Epithelial cell of esophagus (primary cell): ENCODE measurements at regions not wholly inside any gene's neighbourhood (a gene's known extent, or its start where the extent isn't known, plus 50 kb on each side); places are given as distances from the start of the nearest gene placed in this dataset.
"Not testable (repeated sequence)": the region's sequence is repeated elsewhere in the genome, so short reads cannot be mapped to it uniquely, and the experiment has no call there.

ENCODE experiments used
- DNase-seq: peaks from one replicate; pipeline ENCODE4 v3.0.0; 2010; ENCODE audit warnings: low read depth
- H3K4me3 ChIP-seq: 2 replicates; pipeline ENCODE4 v1.5.1; 2011; ENCODE audit warnings: mild to moderate bottlenecking, low read length, control low read depth
- CTCF ChIP-seq: IDR thresholded peaks from 2 replicates; pipeline ENCODE4 v1.5.1; 2011; ENCODE audit warnings: low read depth, mild to moderate bottlenecking, low read length, control low read depth, inconsistent platforms; ENCODE audit not compliant: insufficient read depth; ENCODE audit errors: missing control alignments

GRCh38 chr16:88266935-88267551 is 115.7 kb upstream of the ZNF469 start:
- H3K4me3 ChIP-seq, result not testable (repeated sequence)

GRCh38 chr16:88268186-88268970 is 114.4 kb upstream of the ZNF469 start:
- DNase-seq, H3K4me3 ChIP-seq: not testable (repeated sequence)

More at GRCh38 chr16:88266935-88267551, 115.7 kb upstream of the ZNF469 start:
- not testable (repeated sequence) for DNase-seq

GRCh38 chr16:88270171-88270790 is 112.5 kb upstream of the ZNF469 start:
- not testable (repeated sequence) for H3K4me3 ChIP-seq, DNase-seq

GRCh38 chr16:88271296-88271695 is 111.5 kb upstream of the ZNF469 start:
- H3K4me3 ChIP-seq, DNase-seq: not testable (repeated sequence)

GRCh38 chr16:88271776-88272175 is 111.0 kb upstream of the ZNF469 start:
- H3K4me3 ChIP-seq, DNase-seq: not testable (repeated sequence)

- DNase-seq, H3K4me3 ChIP-seq: not testable (repeated sequence)
These were observed 110.3 kb upstream of the ZNF469 start for GRCh38 chr16:88272437-88272836.

- not testable (repeated sequence) for H3K4me3 ChIP-seq, DNase-seq
These were observed 108.5 kb upstream of the ZNF469 start for GRCh38 chr16:88274126-88274750.

- H3K4me3 ChIP-seq, result no peak overlapping the region
- DNase-seq, result no peak
- no peak for TF ChIP-seq CTCF
These were observed 107.9 kb upstream of the ZNF469 start for GRCh38 chr16:88274847-88275246.

GRCh38 chr16:88275336-88276122 is 107.2 kb upstream of the ZNF469 start:
- H3K4me3 ChIP-seq, DNase-seq: not testable (repeated sequence)

- DNase-seq, H3K4me3 ChIP-seq: not testable (repeated sequence)
These were observed 106.6 kb upstream of the ZNF469 start for GRCh38 chr16:88276123-88276588.

- no peak for TF ChIP-seq CTCF
- no peak overlapping the region for H3K4me3 ChIP-seq
- no peak for DNase-seq
These were observed 106.2 kb upstream of the ZNF469 start for GRCh38 chr16:88276591-88276990.
